HFFc6 (cell line): ENCODE measurements at regions not wholly inside any gene's neighbourhood (a gene's known extent, or its start where the extent isn't known, plus 50 kb on each side); places are given as distances from the start of the nearest gene placed in this dataset.

Experiments used
- DNase-seq: peaks from one replicate; pipeline ENCODE4 v3.0.0-alpha.2; 2018
- H3K27ac Mint-ChIP-seq: 2 replicates; pipeline ENCODE4 v1.8.0; 2020; ENCODE audit warnings: mild to moderate bottlenecking, mixed read lengths
- H3K27me3 Mint-ChIP-seq: 2 replicates; pipeline ENCODE4 v1.8.0; 2021; ENCODE audit warnings: mild to moderate bottlenecking, moderate library complexity, mixed read lengths; ENCODE audit not compliant: insufficient read depth
- H3K36me3 Mint-ChIP-seq: 2 replicates; pipeline ENCODE4 v1.8.0; 2021; ENCODE audit warnings: low read depth, mixed read lengths
- H3K4me1 Mint-ChIP-seq: 2 replicates; pipeline ENCODE4 v1.8.0; 2020; ENCODE audit warnings: low read depth, mixed read lengths
- H3K4me3 Mint-ChIP-seq: 2 replicates; pipeline ENCODE4 v1.8.0; 2020; ENCODE audit warnings: mild to moderate bottlenecking, moderate library complexity, mixed read lengths
- H3K9me3 Mint-ChIP-seq: 2 replicates; pipeline ENCODE4 v1.8.0; 2020; ENCODE audit warnings: mild to moderate bottlenecking, mixed read lengths
- CTCF ChIP-seq: fragments of 200-600 bp; sonication (generic); IDR thresholded peaks from 2 replicates; pipeline ENCODE4 v1.5.0; 2021; ENCODE audit warnings: antibody characterized with exemption, mild to moderate bottlenecking

GRCh38 chr2:16188261-16188890 lies 248.0 kb downstream of the MYCN start:
- Mint-ChIP-seq H3K9me3 (peaks cover 70% of the 10 kb centered on the region), H3K4me3 (no peak overlapping the region), H3K4me1 (no peaks in the 10 kb centered on the region), H3K27me3 (peaks cover 2% of the 10 kb centered on the region), H3K36me3 (no peaks in the 10 kb centered on the region; the same call in 1 of the 2 replicates), H3K27ac (no peak overlapping the region)
- TF ChIP-seq CTCF: no peak
- DNase-seq: no peak

- Mint-ChIP-seq H3K36me3 (no peaks in the 10 kb centered on the region; the same call in 1 of the 2 replicates), H3K4me3 (no peak overlapping the region), H3K27me3 (peaks cover 2% of the 10 kb centered on the region), H3K27ac (no peak overlapping the region), H3K9me3 (peaks cover 70% of the 10 kb centered on the region), H3K4me1 (no peaks in the 10 kb centered on the region)
- TF ChIP-seq CTCF: no peak
- DNase-seq: no peak
These were observed 247.1 kb downstream of the MYCN start for GRCh38 chr2:16187482-16187817.

GRCh38 chr2:16186661-16187481 lies 246.5 kb downstream of the MYCN start:
- no peak for DNase-seq
- TF ChIP-seq CTCF: no peak
- H3K9me3 Mint-ChIP-seq: peaks cover 76% of the 10 kb centered on the region
- no peak overlapping the region for H3K27ac Mint-ChIP-seq
- H3K36me3 Mint-ChIP-seq: peaks cover under 1% of the 10 kb centered on the region; the same call in 1 of the 2 replicates
- H3K27me3 Mint-ChIP-seq: peaks cover 2% of the 10 kb centered on the region
- H3K4me1 Mint-ChIP-seq: no peaks in the 10 kb centered on the region
- H3K4me3 Mint-ChIP-seq: no peak overlapping the region

- DNase-seq: no peak
- Mint-ChIP-seq H3K4me3 (no peak overlapping the region), H3K9me3 (peaks cover 79% of the 10 kb centered on the region), H3K4me1 (no peaks in the 10 kb centered on the region), H3K36me3 (peaks cover 4% of the 10 kb centered on the region; the same call in 1 of the 2 replicates), H3K27ac (no peak overlapping the region), H3K27me3 (peaks cover 2% of the 10 kb centered on the region)
- TF ChIP-seq CTCF: no peak
These were observed 245.5 kb downstream of the MYCN start for GRCh38 chr2:16185801-16186272.

GRCh38 chr2:16184945-16185660 lies 244.8 kb downstream of the MYCN start:
- peaks cover 4% of the 10 kb centered on the region; the same call in 1 of the 2 replicates for H3K36me3 Mint-ChIP-seq
- H3K27me3 Mint-ChIP-seq: peaks cover 2% of the 10 kb centered on the region
- no peak for TF ChIP-seq CTCF
- no peak overlapping the region for H3K4me3 Mint-ChIP-seq
- H3K4me1 Mint-ChIP-seq: no peaks in the 10 kb centered on the region
- H3K9me3 Mint-ChIP-seq: peaks cover 81% of the 10 kb centered on the region
- H3K27ac Mint-ChIP-seq: no peak overlapping the region
- no peak for DNase-seq
